ENCODE measurements at regions not wholly inside any gene's neighbourhood (a gene's known extent, or its start where the extent isn't known, plus 50 kb on each side); places are given as distances from the start of the nearest gene placed in this dataset.

- TF ChIP-seq CTCF (IDR thresholded peaks at IDR 0.05; ENCODE audit: insufficient read depth, low read depth, low read length) (no peak), EZH2 (IDR thresholded peaks at IDR 0.05; ENCODE audit: insufficient read depth, low read length) (no peak)
Measured at GRCh38 chr11:134799386-134799785, 387.3 kb upstream of the B3GAT1 start.

Measured in astrocyte (in vitro differentiated cells and primary cell).